ENCODE measurements at regions not wholly inside any gene's neighbourhood (a gene's known extent, or its start where the extent isn't known, plus 50 kb on each side); places are given as distances from the start of the nearest gene placed in this dataset.
"Not testable (repeated sequence)": the region's sequence is repeated elsewhere in the genome, so short reads cannot be mapped to it uniquely, and the experiment has no call there.

DNA sequence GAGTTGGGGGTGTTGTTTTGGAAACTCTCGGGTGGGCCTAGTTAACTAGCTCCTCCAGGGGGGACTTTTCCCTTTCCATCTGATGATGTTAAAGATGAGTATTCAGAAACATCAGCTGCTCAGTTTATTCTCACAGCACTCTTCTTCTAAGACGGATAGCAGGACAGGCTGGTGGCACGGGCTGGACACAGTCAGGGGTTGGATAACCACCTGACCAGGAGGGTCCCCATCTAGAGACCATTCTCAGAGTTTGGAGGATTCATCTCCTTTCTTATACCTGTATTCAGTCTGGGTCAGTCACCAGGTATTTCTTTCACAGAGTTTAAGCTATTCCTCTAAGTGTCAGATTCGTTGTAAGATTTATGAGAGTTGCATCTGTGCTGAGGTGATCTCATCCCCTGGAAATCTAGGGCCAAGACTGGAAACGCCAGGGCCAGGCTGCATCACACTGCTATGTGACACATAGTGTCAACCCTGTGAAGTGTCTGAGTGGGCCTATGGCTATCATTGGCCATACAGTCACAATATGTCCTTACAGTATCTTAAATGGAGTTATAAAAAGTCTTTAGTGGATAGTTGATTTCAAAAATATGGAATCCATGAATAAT is 111.7 kb downstream of the FAM50B start:
- no peak for DNase-seq (ENCODE audit: low read depth in 2 of 2, low spot score in 1 of 2)

GRCh38 chr6:3961581-3962215 is 112.5 kb downstream of the FAM50B start:
- no peak for DNase-seq (ENCODE audit: low read depth in 2 of 2, low spot score in 1 of 2)

- no peak for DNase-seq (ENCODE audit: low read depth in 2 of 2, low spot score in 1 of 2)
These were observed 113.4 kb downstream of the FAM50B start for GRCh38 chr6:3962291-3963280.

GRCh38 chr6:3963426-3963825 is 114.3 kb downstream of the FAM50B start:
- no peak for DNase-seq (ENCODE audit: low read depth in 2 of 2, low spot score in 1 of 2)

- DNase-seq (ENCODE audit: low read depth in 2 of 2, low spot score in 1 of 2): no peak
These were observed 113.7 kb downstream of the FAM217A start for GRCh38 chr6:3965071-3965718.

GRCh38 chr6:3966426-3966825 is 112.5 kb downstream of the FAM217A start:
- no peak for DNase-seq (ENCODE audit: low read depth in 2 of 2, low spot score in 1 of 2)

DNA sequence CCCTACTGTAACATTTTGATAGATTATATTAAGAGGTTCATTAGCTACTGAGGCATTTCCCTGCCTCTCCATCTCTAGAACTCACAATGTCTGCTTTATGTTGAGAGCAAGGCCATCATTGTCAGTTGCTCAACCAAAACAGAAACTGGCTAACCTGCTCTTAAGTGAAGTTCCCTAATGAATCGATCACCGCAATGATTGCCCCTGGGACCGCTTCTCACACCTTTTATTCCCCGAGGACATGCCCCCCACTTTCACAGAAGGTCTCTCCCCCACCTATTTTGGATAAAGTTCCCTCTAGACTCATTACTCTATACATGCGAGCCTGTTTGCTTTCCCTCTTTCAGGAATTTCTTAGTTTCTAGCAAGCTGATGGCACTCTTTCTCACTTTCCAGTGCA is 108.8 kb downstream of the FAM217A start:
- no peak for DNase-seq (ENCODE audit: low read depth in 2 of 2, low spot score in 1 of 2)

- DNase-seq (ENCODE audit: low read depth in 2 of 2, low spot score in 1 of 2): not testable (repeated sequence)
These were observed 105.8 kb downstream of the FAM217A start for GRCh38 chr6:3973152-3973551.

DNA sequence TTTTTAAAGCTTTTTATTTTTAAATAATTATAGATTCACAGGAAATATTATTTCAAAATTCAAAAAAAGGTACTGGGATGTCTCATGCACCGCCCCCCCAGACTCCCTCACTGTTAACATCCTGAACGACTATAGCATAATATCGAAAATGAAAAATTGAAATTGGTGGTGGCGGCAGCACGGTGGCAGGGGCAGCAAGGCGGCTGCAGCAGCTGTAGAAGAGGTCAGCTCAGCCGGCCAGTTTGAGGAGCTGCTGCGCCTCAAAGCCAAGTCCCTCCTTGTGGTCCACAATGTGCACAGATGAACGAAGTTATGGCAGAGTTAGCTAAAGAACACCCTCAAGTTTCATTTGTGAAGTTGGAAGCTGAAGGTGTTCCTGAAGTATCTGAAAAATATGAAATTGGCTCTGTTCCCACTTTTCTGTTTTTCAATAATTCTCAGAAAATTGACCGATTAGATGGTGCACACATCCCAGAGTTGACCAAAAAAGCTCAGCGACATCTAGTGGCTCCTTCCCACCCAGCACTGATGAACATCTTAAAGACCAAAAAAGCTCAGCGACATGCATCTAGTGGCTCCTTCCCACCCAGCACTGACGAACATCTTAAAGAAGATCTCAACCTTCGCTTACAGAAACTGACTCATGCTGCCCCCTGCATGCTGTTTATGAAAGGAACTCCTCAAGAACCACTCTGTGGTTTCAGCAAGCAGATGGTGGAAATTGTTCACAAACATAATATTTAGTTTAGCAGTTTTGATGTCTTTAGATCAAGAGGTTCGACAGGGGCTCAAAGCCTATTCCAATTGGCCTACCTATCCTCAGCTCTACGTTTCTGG is 100.8 kb downstream of the FAM217A start:
- DNase-seq (ENCODE audit: low read depth in 2 of 2, low spot score in 1 of 2): peak; percentile 3 to 15

- DNase-seq (ENCODE audit: low read depth in 2 of 2, low spot score in 1 of 2): not testable (repeated sequence)
These were observed 100.0 kb downstream of the FAM217A start for GRCh38 chr6:3978966-3979365.

DNA sequence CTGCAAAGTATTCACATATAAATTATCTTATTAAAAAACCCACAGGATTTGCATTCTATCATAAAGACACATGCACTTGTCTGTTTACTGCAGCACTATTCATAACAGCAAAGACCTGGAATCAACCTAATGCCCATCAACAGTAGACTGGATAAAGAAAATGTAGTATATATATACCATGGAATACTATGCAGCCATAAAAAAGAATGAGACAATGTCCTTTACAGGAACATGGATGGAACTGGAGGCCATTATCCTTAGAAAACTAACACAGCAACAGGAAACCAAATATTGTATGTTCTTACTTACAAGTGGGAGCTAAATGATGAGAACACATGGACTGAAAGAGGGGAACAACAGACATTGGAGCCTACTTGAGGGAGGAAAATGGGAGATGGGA is 97.0 kb downstream of the FAM217A start:
- DNase-seq (ENCODE audit: low read depth in 2 of 2, low spot score in 1 of 2): no peak

GRCh38 chr6:3983778-3984177 is 95.2 kb downstream of the FAM217A start:
- no peak for DNase-seq (ENCODE audit: low read depth in 2 of 2, low spot score in 1 of 2)

DNA sequence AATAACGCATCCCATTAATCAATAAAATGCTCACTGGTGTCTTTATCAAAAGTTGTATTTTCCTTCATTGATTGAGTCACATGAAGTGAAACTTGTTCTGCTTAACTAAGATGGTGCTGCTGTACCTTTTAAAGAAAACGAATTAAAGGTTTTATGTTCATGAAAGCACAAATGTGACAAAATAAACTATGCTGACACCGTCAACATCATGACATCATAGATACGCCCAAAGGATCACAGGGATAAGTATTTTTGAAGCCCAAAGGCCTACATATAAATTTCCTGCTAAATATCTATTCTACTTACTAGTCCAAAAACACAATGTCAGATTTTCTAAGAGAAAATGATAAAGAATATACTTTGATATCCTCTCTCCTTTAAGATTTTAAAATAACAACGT is 94.4 kb downstream of the FAM217A start:
- no peak for DNase-seq (ENCODE audit: low read depth in 2 of 2, low spot score in 1 of 2)

GRCh38 chr6:3986241-3986640 is 92.7 kb downstream of the FAM217A start:
- no peak for DNase-seq (ENCODE audit: low read depth in 2 of 2, low spot score in 1 of 2)

GRCh38 chr6:3987053-3987452 is 91.9 kb downstream of the FAM217A start:
- no peak for DNase-seq (ENCODE audit: low read depth in 2 of 2, low spot score in 1 of 2)

- DNase-seq (ENCODE audit: low read depth in 2 of 2, low spot score in 1 of 2): no peak
These were observed 91.4 kb downstream of the FAM217A start for GRCh38 chr6:3987576-3987975.

GRCh38 chr6:3990692-3991491 is 88.0 kb downstream of the FAM217A start:
- DNase-seq (ENCODE audit: low read depth in 2 of 2, low spot score in 1 of 2): peak in 1 of 2 donors; percentile 34

GRCh38 chr6:3991941-3992340 is 87.0 kb downstream of the FAM217A start:
- DNase-seq (ENCODE audit: low read depth in 2 of 2, low spot score in 1 of 2): no peak

GRCh38 chr6:3996349-3996748 is 82.6 kb downstream of the FAM217A start:
- DNase-seq (ENCODE audit: low read depth in 2 of 2, low spot score in 1 of 2): no peak

All from stimulated activated CD8-positive, alpha-beta memory T cell treated with anti-CD3 and anti-CD28 coated beads, Interleukin-4, amount 100 ng/mL, for 1 hour (primary cell).